OCI-LY7 (cell line): ENCODE measurements at regions not wholly inside any gene's neighbourhood (a gene's known extent, or its start where the extent isn't known, plus 50 kb on each side); places are given as distances from the start of the nearest gene placed in this dataset.

Source experiments
- BruUV-seq: library from RNA; stranded (reverse); fragments of 400-500 nt; replicated peaks from 2 replicates; lab custom pipeline; 2021; lab: Mats Ljungman, UMichigan
- CTCF ChIA-PET: fragments of 300-600 bp; sonication (Branson Sonifier 250); formaldehyde crosslinking; loops from one replicate; lab custom pipeline; 2022; ENCODE audit warnings: antibody characterized with exemption; ENCODE audit not compliant: unreplicated experiment; lab: Charles Lee
- POLR2A ChIA-PET: fragments of 300-600 bp; sonication (Branson Sonifier 250); formaldehyde crosslinking; loops from one replicate; lab custom pipeline; 2022; ENCODE audit warnings: antibody characterized with exemption; lab: Charles Lee
- DNase-seq: peaks from one replicate; pipeline ENCODE4 v3.0.0-alpha.2; 2015; ENCODE audit warnings: low spot score
- H2AFZ ChIP-seq: fragments of 200-600 bp; sonication (generic), shearing (Covaris generic); 2 replicates; pipeline ENCODE4 v1.6.1; 2014; ENCODE audit warnings: mild to moderate bottlenecking, antibody characterized with exemption, low read length, moderate library complexity
- H3K27ac ChIP-seq: fragments of 200-600 bp; sonication (generic); 2 replicates; pipeline ENCODE4 v1.5.1; 2014; ENCODE audit warnings: mixed run types, low read depth, mild to moderate bottlenecking, moderate library complexity, low read length, inconsistent platforms; ENCODE audit not compliant: poor library complexity, severe bottlenecking
- H3K36me3 ChIP-seq: fragments of 200-600 bp; sonication (generic); 2 replicates; pipeline ENCODE4 v1.6.1; 2014; ENCODE audit warnings: mild to moderate bottlenecking, antibody characterized with exemption, low read length, moderate library complexity, mixed read lengths; ENCODE audit not compliant: insufficient read depth
- H3K4me1 ChIP-seq: fragments of 200-600 bp; sonication (generic); 2 replicates; pipeline ENCODE4 v1.5.1; 2014; ENCODE audit warnings: mild to moderate bottlenecking, low read length; ENCODE audit not compliant: insufficient read depth, poor library complexity, severe bottlenecking
- H3K4me2 ChIP-seq: fragments of 200-600 bp; sonication (generic); 2 replicates; pipeline ENCODE4 v1.6.1; 2014; ENCODE audit warnings: mild to moderate bottlenecking, low read length
- H3K4me3 ChIP-seq: fragments of 200-600 bp; sonication (generic); 2 replicates; pipeline ENCODE4 v1.5.1; 2014; ENCODE audit warnings: mild to moderate bottlenecking, low read depth, low read length; ENCODE audit not compliant: poor library complexity, severe bottlenecking
- H3K79me2 ChIP-seq: fragments of 200-600 bp; sonication (generic); 2 replicates; pipeline ENCODE4 v1.6.1; 2016; ENCODE audit warnings: low read depth, mild to moderate bottlenecking, low read length, moderate library complexity, mixed read lengths; ENCODE audit not compliant: insufficient read depth
- H3K9me2 ChIP-seq: fragments of 200-600 bp; sonication (generic); 2 replicates; pipeline ENCODE4 v1.6.1; 2016; ENCODE audit warnings: mild to moderate bottlenecking, low read length, mixed read lengths; ENCODE audit not compliant: insufficient read depth
- H3K9me3 ChIP-seq: fragments of 200-600 bp; sonication (generic); 2 replicates; pipeline ENCODE4 v1.6.1; 2014; ENCODE audit warnings: mild to moderate bottlenecking, mixed run types, low read length, mixed read lengths
- H4K20me1 ChIP-seq: fragments of 200-600 bp; sonication (generic); 2 replicates; pipeline ENCODE4 v1.6.1; 2014; ENCODE audit warnings: mild to moderate bottlenecking, antibody characterized with exemption, low read length, moderate library complexity, mixed read lengths; ENCODE audit not compliant: insufficient read depth
- EZH2phosphoT487 ChIP-seq: fragments of 200-600 bp; sonication (generic); IDR thresholded peaks from 2 replicates; pipeline ENCODE4 v1.6.1; 2018; ENCODE audit warnings: low read depth, borderline replicate concordance, mild to moderate bottlenecking, mixed run types, antibody characterized with exemption, low read length, moderate library complexity, mixed read lengths
- intact Hi-C: fragments of 100-400 bp; cut with micrococcal nuclease; formaldehyde crosslinking; loops from one replicate; pipeline ENCODE4 v1.10.0; 2022; ENCODE audit not compliant: unreplicated experiment
- TF ChIP-seq, protein P1 (sequence below): fragments of 200-600 bp; sonication (generic); conservative IDR thresholded peaks from 2 replicates; pipeline ENCODE4 v1.5.1; 2014; ENCODE audit warnings: mild to moderate bottlenecking, antibody characterized with exemption, low read length, moderate library complexity, mixed read lengths

- no peak for DNase-seq
- Histone ChIP-seq H3K4me3 (no peak overlapping the region), H3K36me3 (no peaks in the 10 kb centered on the region), H3K4me1 (no peaks in the 10 kb centered on the region), H3K9me3 (no peaks in the 10 kb centered on the region), H3K27ac (no peak overlapping the region), H3K79me2 (no peaks in the 10 kb centered on the region), H4K20me1 (no peaks in the 10 kb centered on the region), H3K4me2 (no peak overlapping the region), H2AFZ (no peak overlapping the region), H3K9me2 (no peaks in the 10 kb centered on the region)
- BruUV-seq: no TSS peak
- no peak for TF ChIP-seq EZH2phosphoT487
- TF ChIP-seq, protein P1, sequence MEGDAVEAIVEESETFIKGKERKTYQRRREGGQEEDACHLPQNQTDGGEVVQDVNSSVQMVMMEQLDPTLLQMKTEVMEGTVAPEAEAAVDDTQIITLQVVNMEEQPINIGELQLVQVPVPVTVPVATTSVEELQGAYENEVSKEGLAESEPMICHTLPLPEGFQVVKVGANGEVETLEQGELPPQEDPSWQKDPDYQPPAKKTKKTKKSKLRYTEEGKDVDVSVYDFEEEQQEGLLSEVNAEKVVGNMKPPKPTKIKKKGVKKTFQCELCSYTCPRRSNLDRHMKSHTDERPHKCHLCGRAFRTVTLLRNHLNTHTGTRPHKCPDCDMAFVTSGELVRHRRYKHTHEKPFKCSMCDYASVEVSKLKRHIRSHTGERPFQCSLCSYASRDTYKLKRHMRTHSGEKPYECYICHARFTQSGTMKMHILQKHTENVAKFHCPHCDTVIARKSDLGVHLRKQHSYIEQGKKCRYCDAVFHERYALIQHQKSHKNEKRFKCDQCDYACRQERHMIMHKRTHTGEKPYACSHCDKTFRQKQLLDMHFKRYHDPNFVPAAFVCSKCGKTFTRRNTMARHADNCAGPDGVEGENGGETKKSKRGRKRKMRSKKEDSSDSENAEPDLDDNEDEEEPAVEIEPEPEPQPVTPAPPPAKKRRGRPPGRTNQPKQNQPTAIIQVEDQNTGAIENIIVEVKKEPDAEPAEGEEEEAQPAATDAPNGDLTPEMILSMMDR: no peak
- intact Hi-C loops: no loop called here
- CTCF ChIA-PET: no interaction called here
- POLR2A ChIA-PET: no interaction called here
Measured at GRCh38 chr1:68586766-68587165, 89.9 kb upstream of the DEPDC1 start.

- POLR2A ChIA-PET: no interaction called here
- Histone ChIP-seq H4K20me1 (no peaks in the 10 kb centered on the region), H3K4me1 (no peaks in the 10 kb centered on the region), H3K9me3 (no peaks in the 10 kb centered on the region), H3K9me2 (no peaks in the 10 kb centered on the region), H3K79me2 (no peaks in the 10 kb centered on the region), H3K4me3 (no peak overlapping the region), H3K36me3 (no peaks in the 10 kb centered on the region), H3K27ac (no peak overlapping the region), H2AFZ (no peak overlapping the region), H3K4me2 (no peak overlapping the region)
- DNase-seq: no peak
- no TSS peak for BruUV-seq
- CTCF ChIA-PET: no interaction called here
- intact Hi-C loops: no loop called here
- TF ChIP-seq, protein P1: no peak
- TF ChIP-seq EZH2phosphoT487: no peak
Measured at GRCh38 chr1:68588304-68588703, 91.4 kb upstream of the DEPDC1 start.

- Histone ChIP-seq H3K9me2 (no peaks in the 10 kb centered on the region), H3K4me1 (no peaks in the 10 kb centered on the region), H3K4me2 (no peak overlapping the region), H3K27ac (no peak overlapping the region), H3K4me3 (no peak overlapping the region), H3K79me2 (no peaks in the 10 kb centered on the region), H2AFZ (no peak overlapping the region), H3K9me3 (no peaks in the 10 kb centered on the region), H3K36me3 (no peaks in the 10 kb centered on the region), H4K20me1 (no peaks in the 10 kb centered on the region)
- DNase-seq: no peak
- POLR2A ChIA-PET: no interaction called here
- TF ChIP-seq EZH2phosphoT487: no peak
- TF ChIP-seq, protein P1: 0 out of 2 replicates have a peak, but pooled peaks have one; percentile 21
- CTCF ChIA-PET: no interaction called here
- no TSS peak for BruUV-seq
- intact Hi-C loops: no loop called here
Measured at GRCh38 chr1:68590473-68590872, 93.6 kb upstream of the DEPDC1 start.
